ENCODE measurements at regions not wholly inside any gene's neighbourhood (a gene's known extent, or its start where the extent isn't known, plus 50 kb on each side); places are given as distances from the start of the nearest gene placed in this dataset.

- H3K9me3 ChIP-seq, result no peaks in the 10 kb centered on the region
- no peaks in the 10 kb centered on the region for H3K4me1 ChIP-seq
- no peak for DNase-seq
- H3K4me3 ChIP-seq, result no peak overlapping the region
- intact Hi-C loops (cut with DNase I), result no loop called here
- 46 to 80% methylated on average over 1 of the region's 1 CpG for WGBS, 2 donors
- TF ChIP-seq CTCF (IDR thresholded peaks at IDR 0.05) (no peak), POLR2AphosphoS5 (IDR thresholded peaks at IDR 0.05) (no peak), POLR2A (IDR thresholded peaks at IDR 0.05) (no peak), EP300 (IDR thresholded peaks at IDR 0.05) (no peak)
- no peak overlapping the region for H3K27ac ChIP-seq
- no peaks in the 10 kb centered on the region for H3K36me3 ChIP-seq
- no peaks in the 10 kb centered on the region for H3K27me3 ChIP-seq
Observed at GRCh38 chr6:99016355-99016754, 68.6 kb upstream of the FBXL4 start.

GRCh38 chr6:99014061-99014460 is 66.3 kb upstream of the FBXL4 start:
- TF ChIP-seq EP300 (IDR thresholded peaks at IDR 0.05), result no peak
- TF ChIP-seq POLR2AphosphoS5 (IDR thresholded peaks at IDR 0.05), result no peak
- TF ChIP-seq CTCF (IDR thresholded peaks at IDR 0.05), result no peak
- no peak for TF ChIP-seq POLR2A (IDR thresholded peaks at IDR 0.05)
- intact Hi-C loops (cut with DNase I), result no loop called here
- 32 to 60% methylated on average over 1 of the region's 1 CpG for WGBS, 2 donors
- H3K36me3 ChIP-seq, result no peaks in the 10 kb centered on the region
- no peak overlapping the region for H3K4me3 ChIP-seq
- H3K4me1 ChIP-seq, result no peaks in the 10 kb centered on the region
- no peaks in the 10 kb centered on the region for H3K9me3 ChIP-seq
- DNase-seq, result no peak
- H3K27ac ChIP-seq, result no peak overlapping the region
- H3K27me3 ChIP-seq, result no peaks in the 10 kb centered on the region

- no peak for DNase-seq
- Histone ChIP-seq H3K4me3 (no peak overlapping the region), H3K27me3 (no peaks in the 10 kb centered on the region), H3K27ac (no peak overlapping the region), H3K9me3 (no peaks in the 10 kb centered on the region), H3K4me1 (no peaks in the 10 kb centered on the region), H3K36me3 (no peaks in the 10 kb centered on the region)
- intact Hi-C loops (cut with DNase I), result no loop called here
- TF ChIP-seq POLR2A (IDR thresholded peaks at IDR 0.05), result no peak
- TF ChIP-seq EP300 (IDR thresholded peaks at IDR 0.05), result no peak
- TF ChIP-seq POLR2AphosphoS5 (IDR thresholded peaks at IDR 0.05), result no peak
- TF ChIP-seq CTCF (IDR thresholded peaks at IDR 0.05), result no peak
- 59 to 77% methylated on average over 3 of the region's 3 CpGs for WGBS, 2 donors
Observed at GRCh38 chr6:99013661-99014060, 65.9 kb upstream of the FBXL4 start.

GRCh38 chr6:99013145-99013544 is 65.4 kb upstream of the FBXL4 start:
- Histone ChIP-seq H3K27me3 (no peaks in the 10 kb centered on the region), H3K4me1 (no peaks in the 10 kb centered on the region), H3K9me3 (no peaks in the 10 kb centered on the region), H3K27ac (no peak overlapping the region), H3K36me3 (no peaks in the 10 kb centered on the region), H3K4me3 (no peak overlapping the region)
- no peak for DNase-seq
- WGBS, 2 donors, result 80 to 81% methylated on average over 2 of the region's 2 CpGs
- TF ChIP-seq CTCF (IDR thresholded peaks at IDR 0.05), result no peak
- no peak for TF ChIP-seq POLR2A (IDR thresholded peaks at IDR 0.05)
- no peak for TF ChIP-seq POLR2AphosphoS5 (IDR thresholded peaks at IDR 0.05)
- no peak for TF ChIP-seq EP300 (IDR thresholded peaks at IDR 0.05)
- intact Hi-C loops (cut with DNase I), result no loop called here

GRCh38 chr6:99011151-99011550 is 63.4 kb upstream of the FBXL4 start:
- Histone ChIP-seq H3K9me3 (no peaks in the 10 kb centered on the region), H3K4me3 (no peak overlapping the region), H3K36me3 (no peaks in the 10 kb centered on the region), H3K27ac (no peak overlapping the region), H3K4me1 (no peaks in the 10 kb centered on the region), H3K27me3 (no peaks in the 10 kb centered on the region)
- intact Hi-C loops (cut with DNase I), result no loop called here
- DNase-seq, result no peak
- TF ChIP-seq POLR2A (IDR thresholded peaks at IDR 0.05), result no peak
- TF ChIP-seq CTCF (IDR thresholded peaks at IDR 0.05), result no peak
- TF ChIP-seq EP300 (IDR thresholded peaks at IDR 0.05), result no peak
- no peak for TF ChIP-seq POLR2AphosphoS5 (IDR thresholded peaks at IDR 0.05)
